HG02973 (cell line): ENCODE measurements at regions not wholly inside any gene's neighbourhood (a gene's known extent, or its start where the extent isn't known, plus 50 kb on each side); places are given as distances from the start of the nearest gene placed in this dataset.

Source experiments
- ATAC-seq: cut with Tn5 transposase; IDR thresholded peaks from one replicate; pipeline ENCODE4 v1.9.1; 2021; ENCODE audit warnings: moderate library complexity; ENCODE audit not compliant: unreplicated experiment

DNA sequence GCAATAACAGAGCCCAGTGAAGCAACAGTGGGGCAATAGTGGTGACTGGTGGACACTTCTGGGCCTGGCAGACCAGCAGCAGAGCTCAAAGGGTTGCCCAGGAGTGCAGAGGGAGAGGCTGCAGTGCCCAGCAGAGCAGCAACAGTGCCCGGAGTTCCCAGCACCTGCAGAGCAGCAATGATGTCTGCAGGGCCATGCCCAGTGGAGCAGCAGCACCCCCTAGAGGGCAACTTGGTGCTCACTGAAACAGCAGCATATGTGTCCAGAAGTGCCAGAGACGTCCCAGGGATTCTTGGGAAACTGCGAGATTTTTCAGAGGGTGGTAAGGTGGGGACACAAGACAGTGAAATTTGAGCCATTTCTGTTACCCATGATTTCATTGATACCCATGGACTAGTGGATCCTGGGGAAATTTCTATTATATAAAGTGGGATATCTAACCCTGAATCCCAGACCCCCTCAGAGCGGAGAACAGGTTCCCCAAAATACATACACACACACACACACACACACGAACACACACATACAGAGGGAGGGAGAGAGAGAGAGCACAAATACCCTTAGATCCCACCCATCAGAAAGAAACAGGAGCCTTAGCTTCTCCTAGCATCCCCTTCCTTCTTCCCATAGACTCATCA, 156.9 kb upstream of the GJB5 start:
- no peak for ATAC-seq

DNA sequence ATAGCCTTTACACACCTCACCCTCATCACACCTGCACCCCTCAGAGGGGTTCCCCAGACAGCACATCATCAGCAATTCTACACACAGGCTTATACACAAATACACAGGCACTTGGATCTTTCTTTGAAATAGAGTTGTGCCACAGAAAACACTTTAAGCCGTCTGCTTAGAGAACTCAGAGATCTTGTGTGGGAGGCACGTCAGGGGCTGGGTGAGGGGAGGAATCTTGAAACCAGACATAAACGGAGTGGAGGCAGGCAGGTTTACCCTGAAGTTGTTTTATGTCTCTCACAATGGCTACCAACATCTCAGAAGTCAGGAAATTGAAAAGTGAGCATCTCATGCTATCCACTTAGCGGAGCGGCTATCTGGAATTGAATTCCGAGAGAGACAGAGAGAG, 151.9 kb upstream of the GJB5 start:
- ATAC-seq = no peak

DNA sequence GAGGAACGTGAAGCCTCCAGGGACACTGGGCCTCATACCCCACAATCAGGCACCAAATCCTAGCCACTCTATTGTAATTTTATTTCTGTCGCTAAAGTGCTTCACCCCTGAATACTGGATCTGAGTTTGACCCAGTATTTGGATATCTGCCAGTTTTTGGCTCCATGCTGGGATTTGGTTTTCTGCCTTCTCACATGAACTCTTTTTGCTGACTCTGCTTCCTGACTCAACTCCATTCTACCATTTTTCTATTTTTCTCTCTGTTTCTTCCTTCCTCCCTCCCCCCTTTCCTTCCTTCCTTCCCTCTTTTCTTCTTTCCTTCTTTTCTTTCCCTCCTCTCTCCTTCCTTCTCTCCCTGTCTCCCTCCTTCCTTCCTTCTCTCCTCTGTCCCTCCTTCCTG, 151.3 kb upstream of the GJB5 start:
- no peak for ATAC-seq

DNA sequence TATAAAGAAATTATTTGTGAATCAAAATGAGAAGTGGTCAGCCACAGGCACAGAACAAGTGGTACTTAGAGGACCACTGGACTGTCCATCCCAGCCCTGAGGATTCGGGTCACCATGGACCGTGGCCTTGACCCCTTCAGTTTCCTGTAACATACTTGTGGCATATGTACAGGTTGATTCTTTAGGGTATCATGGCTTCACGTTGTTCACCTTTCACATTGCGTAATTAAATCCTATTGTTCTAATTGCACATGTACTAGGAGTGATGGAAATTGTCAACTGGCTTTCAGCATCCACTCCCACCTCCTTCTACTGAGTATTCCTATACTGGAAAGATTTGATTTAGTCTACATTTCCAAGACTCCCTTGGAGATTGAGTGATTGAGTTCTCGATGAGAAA, 148.3 kb upstream of the GJB5 start:
- ATAC-seq = no peak

DNA sequence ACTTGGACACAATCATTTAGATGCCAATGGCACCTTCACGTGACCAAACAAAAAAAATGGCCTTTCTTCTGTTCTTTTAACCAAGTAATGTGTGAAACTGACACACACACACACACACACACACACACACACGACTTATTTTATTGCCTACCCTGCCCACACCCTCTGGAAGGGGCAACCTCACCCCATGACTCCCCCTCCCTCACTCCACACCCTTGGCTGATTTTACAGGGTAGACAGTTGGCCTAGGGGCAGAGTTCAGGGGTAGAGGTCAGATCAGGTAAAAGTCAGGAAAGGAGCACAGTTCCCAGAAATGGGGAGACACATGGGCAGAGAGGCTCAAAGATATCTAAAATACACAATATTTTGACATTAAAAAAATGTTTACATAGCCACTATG, 144.8 kb upstream of the GJB5 start:
- no peak for ATAC-seq

DNA sequence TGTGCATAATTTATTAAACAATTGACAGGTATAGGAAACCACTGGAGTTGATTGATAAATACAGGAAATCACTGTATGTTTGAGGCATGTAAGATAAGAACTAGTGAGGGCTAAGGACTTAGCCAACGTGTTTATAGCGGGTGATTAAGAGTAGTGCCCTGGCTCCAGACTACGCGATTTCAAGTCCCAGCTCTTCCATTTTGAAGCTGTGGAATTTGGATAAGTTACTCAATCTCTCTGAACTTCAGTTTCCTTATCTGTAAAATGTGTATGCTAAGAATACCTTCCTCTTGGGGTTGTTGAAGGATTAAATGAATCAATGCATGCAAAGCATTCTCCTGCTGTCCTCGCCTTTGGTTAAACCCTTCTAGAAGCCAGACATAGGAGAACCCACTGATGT, 143.3 kb upstream of the GJB5 start:
- ATAC-seq = no peak

DNA sequence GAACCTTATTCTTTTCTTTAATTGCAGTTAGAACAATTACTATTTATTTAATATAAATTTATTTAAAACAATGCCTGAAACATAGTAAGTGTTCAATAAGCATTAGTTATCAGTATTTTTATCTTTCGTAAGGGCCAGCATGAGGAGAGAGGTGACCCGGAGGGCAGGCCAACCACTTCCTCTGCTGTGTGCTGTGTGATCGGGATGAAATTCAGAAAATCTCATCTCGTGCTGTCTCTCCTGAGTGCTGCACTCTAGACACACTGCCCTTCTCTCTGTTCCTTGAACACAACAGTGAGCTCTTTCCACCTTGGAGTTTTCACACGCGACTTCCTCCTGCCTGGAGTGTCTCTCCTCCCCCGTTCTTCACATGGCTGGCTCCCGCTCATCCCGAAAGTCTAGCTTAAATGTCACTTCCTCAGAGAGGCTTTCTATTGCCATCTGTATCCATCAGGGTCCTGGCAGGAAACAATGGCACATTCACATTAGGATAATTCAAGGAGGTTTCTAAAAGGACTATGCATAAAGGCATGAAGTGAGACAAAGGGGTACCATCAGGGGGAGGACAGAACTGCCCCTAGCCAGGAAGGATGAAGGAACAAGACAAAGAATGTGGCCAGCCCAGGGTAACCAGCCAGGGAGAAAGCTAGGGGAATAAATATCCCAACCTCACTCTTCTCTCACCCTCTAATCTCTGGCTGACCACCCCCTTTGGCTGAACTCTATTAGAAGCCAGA, 142.6 kb upstream of the GJB5 start:
- no peak for ATAC-seq

DNA sequence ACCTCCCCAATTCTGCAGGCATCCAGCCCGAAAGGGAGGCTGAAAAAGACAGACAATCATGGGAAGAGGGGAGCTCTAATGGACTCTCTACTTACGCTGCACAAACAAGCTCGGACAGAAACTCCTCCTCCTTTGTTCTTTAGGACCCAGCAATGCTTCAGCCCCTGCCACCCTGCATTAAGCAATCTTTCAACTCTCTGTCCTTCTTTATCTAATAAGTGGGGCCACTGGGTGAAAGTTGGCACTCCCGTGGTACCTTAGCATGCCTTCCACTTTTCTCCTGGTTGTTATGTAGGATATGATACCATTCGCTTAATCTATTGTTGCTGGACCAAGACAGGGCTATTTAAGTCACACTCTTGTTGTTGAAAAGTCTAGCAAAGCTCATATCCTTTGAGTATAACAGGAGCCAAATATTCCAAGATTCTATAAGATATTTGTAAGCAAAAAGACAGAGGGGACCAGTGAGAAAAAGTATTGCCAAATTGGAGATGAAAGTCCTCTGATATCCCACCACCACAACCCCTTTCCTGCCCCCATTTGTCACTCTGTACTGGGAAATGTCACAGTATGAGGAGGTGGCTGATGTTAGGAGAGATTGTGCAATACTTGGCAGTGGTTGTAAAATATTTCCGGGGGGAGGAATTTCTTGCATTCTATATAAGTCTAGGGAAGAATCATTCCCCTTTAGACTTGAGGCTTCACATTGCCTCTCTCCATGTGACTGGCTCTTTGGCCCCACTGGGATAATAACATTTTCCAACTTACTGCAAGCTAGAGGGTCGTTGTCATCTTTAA, 137.3 kb upstream of the GJB5 start:
- ATAC-seq = no peak

DNA sequence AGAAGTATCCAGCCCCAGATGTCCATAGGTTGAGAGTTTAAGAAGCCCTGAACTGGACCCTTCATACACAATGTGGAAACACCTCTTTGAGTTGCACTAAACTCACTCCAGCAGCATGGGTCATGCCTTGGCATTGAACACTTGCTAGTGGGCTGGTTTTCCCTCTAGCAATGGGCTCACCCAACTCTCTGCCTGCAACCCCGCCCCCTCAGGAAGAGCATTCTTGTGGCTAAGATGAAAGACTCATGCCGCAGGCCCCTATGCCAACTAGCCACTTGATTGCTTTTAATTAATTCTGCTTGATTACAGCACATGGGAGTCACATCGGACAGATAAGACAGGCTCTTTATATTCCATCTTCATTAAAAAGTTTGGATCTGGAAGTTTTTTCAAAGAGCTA, 136.5 kb upstream of the GJB5 start:
- ATAC-seq = no peak

DNA sequence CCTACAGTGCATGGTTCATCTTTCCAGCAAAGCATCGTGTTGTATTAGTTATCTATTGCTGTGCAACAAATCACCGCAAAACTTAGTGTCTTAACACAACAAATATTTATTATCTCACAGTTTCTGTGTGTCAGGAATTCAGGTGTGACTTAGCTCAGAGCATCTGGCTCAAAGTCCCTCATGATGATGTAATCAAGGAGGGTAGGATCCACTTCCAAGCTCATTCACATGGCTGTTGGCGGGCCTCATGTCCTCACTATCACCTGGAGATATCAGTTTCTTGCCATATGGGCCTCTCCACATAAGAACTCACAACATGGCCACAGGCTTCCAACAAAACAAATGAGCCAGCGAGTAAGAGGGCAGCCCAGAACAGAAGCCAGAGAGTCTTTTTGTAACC, 135.6 kb upstream of the GJB5 start:
- ATAC-seq = no peak

DNA sequence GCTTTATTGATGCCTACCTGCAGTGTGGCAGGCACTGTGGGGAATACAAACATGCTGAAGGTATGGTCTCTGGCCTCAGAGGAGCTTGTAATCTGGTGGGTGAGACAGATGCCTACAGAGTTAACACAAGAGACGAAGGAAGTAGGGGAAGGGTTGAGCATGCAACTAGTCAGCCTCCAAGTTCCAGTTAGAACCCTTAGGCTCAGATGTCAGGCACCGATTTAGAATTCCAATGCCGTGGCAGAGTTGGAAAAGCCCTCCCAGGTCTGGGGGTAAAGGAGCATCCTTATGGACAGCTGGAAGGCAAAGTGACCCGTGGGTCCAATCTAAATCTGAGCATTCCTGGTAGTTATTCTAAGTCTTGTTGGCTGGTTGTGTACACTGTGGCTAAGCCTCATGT, 132.9 kb upstream of the GJB5 start:
- ATAC-seq = no peak

DNA sequence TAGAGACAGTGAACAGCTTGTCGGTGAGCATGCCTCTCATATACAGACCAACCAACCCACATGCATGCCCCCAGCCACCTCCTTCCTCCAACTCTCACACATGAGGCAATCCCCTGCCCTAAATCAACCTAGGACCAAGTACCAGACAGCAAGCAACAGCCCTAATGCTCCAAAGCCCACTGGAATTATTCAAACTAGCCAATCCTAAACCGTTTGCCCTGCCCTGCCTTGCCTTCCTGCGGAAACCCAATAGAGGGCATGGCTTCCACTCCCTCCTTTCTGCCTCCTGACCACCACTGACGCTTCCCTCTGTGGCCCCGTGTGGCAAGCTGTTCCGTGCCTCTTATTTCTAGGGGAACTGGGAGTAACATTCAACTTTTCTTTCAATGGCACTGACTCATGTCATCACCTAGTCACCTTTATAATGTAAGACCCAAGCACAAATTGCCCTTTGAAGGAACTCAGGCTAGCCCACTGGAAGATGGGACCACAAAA, 129.3 kb upstream of the GJB5 start:
- ATAC-seq = no peak

DNA sequence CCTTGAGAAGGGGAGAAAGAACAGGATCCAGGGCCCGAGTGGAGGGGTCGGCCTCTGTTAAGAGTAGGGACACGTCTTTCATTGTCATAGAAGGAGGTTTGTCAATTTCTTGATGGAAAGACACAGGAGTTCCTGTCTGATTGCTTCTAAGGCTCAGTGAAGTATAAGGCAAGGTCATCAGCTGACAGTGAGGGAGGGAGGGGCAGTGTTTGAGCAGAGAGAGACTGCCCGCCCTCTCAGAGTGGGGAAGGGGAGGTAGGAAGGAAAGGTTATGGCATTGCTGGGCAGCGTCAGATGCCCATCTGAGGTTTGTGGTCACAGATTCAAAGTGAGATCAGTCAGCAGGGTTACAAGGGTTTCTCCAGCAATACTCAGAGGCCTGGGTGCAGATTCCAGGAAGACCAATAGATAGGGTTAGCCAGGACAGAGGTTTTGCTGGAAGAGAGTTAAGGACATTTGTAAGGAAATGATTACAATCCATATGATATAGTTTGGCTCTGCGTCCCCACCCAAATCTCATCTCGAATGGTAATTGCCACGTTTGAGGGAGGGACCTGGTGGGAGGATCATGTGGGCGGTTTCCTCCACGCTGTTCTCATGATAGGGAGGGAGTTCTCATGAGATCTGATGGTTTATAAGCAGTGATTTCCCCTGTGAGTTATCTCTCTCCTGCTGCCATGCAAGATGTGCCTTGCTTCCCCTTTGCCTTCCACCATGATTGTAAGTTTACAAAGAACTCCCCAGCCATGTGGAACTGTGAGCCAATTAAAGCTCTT, 127.2 kb upstream of the GJB5 start:
- ATAC-seq = no peak

DNA sequence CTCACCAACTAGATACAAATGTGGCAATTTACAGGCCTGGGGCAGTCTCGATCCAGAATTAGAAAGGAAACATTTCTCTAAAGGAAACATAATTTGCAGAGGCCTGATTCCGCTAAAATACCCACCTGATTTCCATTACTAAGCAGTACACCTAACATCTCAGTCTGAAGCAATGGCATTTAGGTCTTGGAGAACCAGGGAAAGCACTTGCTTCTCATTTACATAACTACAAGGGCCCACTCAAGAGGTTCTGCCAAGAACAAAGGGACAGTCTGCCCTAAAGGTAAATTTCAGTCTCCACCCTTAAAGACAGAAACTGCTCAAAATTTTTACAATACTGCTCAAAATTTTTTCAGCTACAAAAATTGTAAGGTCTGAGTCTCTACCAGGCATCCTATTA, 123.7 kb upstream of the GJB5 start:
- no peak for ATAC-seq

DNA sequence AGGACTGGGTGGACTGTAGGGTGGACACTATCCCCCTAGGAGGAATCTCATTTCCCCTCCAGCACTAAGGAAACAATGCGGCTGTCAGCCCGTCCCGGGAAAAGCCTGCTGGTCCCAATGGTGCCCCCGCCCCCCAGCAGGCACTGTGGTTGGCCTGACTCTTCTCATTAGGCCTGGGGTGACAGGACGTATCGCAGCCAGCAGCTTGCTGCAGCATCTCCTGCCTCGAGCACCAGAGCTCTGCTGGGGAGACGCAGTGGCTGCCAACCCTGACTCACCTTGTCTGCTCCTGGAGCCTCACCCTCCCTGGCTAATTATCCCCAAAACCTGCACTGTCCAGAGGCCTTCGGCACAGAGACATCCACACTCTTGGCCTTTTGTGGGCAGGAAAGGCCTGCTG, 115.1 kb upstream of the GJB5 start:
- no peak for ATAC-seq

DNA sequence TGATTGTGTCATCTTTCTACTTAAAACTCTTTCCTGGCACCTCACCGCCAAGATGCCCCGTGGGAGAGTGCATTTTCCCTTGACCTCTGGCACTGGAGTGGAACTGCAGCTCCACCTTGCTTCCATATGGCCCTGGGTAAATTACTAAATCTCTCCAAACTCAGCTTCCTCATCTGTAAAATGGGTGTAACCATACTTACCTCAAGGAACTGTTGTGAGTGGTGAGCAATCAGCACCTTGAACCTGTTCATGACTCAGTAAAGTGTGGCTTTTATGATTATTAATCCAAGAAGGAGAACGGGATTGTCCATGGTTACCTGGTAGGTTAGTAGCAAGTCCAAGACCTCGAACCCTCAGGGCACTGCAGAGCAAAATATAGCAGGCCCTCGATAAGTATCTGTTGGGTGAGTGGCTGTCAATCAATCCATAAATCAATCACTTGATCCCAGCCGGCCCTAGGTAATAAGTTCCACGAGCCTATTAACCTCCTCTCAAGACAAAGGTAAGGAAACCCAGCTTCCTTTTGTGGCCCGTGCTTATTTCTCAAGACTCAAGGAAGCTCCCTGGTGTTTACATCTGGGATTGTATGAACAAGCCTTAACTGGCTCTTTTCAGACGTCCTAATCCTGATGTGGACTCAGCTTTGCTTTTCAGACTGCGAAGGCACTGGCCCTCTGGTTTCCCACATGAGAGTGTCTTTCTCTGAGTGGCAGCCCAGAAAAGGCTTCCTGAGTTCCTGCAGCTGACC, 114.0 kb upstream of the GJB5 start:
- ATAC-seq = no peak

DNA sequence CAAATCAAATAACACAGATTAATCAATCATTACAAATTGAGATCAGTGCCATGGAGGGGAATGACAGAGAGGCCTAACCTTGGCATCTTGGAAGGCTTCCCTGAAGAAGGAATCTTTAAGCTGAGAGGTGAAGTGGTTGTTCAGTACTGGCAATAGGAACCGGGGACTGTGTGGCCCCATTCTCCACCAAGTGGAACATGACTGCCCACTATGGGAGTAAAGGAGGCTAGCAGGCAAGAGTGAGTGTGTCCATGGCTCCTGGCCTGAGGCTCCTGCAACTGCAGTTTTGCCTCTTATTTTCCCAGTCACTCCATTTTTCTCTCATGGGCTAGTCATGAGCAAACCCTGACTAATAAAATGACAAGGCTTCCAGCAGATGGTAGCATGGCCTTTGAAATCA, 112.2 kb upstream of the GJB5 start:
- no peak for ATAC-seq

DNA sequence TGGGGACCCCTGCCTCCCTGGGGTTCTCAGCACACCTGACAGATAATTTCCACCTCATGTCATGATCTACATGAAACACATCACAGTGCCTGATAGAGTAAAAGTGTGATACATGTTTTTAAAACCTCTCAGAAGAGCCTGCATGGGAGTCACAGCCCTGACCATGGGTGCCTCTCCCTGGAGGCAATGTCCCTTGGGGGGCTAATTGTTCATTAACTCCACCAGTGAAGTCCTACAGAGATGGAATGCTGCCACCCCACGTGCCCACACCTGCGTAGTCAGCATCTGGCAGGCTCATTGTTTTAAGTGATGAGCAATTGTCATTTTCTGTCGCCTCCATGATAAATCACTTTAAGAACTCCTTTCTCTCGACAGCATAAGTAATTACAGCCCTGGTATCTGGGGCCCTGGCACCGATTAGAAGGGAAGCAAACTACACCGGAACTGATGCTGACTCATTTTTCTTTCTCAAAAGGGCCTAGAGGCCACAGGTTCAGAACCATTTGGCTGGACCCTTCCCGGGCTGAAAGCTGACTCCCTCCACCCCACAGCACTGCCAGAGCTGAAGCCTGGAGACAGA, 109.6 kb upstream of the GJB5 start:
- ATAC-seq = no peak

DNA sequence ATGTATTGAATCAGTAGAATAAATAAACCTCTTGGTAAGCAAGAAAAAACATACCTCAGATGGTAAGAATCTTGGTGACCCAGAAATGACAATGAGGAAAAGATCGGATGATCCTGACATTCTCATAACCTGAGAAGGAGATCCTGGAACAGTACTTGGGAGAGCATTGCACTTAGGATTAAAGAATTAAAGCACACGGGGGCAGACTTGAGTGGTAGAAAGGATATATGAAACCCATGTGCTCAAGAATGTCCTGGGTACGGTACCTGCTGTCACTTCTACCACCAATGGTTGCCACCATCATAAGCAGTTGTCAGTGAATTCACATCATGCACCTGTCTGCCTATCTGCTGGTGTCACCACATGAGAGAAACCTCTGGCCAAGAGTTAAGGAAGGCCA, 108.9 kb upstream of the GJB5 start:
- no peak for ATAC-seq

DNA sequence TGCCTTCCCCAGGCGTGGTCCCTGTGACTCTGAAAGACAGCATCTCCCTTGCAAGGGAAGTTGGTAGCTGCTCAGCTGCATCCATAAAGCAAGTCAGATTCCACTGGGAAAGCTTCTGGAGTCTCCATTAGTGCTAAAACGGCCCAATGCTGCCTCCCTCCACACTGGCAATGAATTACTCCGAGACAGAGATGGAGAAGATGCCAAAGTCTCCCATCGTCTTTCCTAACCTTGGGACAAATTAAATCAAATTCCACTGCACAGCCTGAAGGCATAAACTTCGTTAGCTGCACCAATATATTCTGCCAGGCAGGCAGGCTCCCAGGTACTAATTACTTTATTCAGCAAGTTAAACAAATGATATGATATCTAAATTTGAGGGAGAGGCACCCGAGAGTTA, 106.3 kb upstream of the GJB5 start:
- no peak for ATAC-seq
